ENCODE measurements at regions not wholly inside any gene's neighbourhood (a gene's known extent, or its start where the extent isn't known, plus 50 kb on each side); places are given as distances from the start of the nearest gene placed in this dataset.

DNA sequence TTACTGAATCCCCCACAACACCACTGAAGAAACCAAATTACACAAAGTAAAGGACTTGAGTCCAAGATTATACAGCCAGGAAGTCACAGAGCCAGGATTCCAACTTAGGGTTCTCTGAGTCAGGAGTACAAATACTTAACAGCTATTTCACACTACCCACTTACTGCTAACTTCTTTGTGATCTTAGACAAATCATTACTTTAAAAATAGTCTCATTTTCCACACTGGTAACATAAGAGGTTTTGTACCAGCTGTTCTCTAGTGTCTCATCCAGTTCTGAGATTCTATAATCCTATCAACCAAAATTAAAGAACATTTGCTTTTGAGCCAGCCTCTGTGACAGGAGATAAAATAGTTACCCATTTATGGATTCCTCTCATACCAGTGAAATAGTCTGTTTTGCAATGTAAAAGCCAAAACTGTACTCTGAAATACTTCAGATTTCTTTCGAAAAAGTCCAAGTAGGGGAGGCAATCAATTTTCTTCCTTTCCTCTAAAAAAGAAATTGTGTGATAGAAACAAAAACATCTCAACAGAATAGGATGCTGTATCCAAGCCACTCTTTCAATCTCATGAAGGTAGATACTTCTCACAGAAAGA, 157.6 kb downstream of the LRATD1 start:
- DNase-seq (ENCODE audit: low read depth, low spot score) (no peak), ATAC-seq (no peak)
- CTCF ChIA-PET: no interaction called here
- H3K79me2 ChIP-seq (ENCODE audit: insufficient read depth, low read length): no peaks in the 10 kb centered on the region
- no peaks in the 10 kb centered on the region for H3K27me3 ChIP-seq (ENCODE audit: insufficient read depth, low read length)
- POLR2A ChIA-PET: no interaction called here
- no peak overlapping the region for H2AFZ ChIP-seq (ENCODE audit: low read depth, low read length, poor library complexity, severe bottlenecking)
- no peak overlapping the region for H3K27ac ChIP-seq (ENCODE audit: low read depth, low read length)
- intact Hi-C loops (cut with micrococcal nuclease): no loop called here
- no peaks in the 10 kb centered on the region for H4K20me1 ChIP-seq (ENCODE audit: insufficient read depth)
- TF ChIP-seq POLR2A (IDR thresholded peaks at IDR 0.05; ENCODE audit: borderline replicate concordance, extremely low read depth, insufficient read depth, insufficient read length): no peak
- no peak for TF ChIP-seq SP1 (IDR thresholded peaks at IDR 0.05; ENCODE audit: low read depth)
- TF ChIP-seq, protein P1, sequence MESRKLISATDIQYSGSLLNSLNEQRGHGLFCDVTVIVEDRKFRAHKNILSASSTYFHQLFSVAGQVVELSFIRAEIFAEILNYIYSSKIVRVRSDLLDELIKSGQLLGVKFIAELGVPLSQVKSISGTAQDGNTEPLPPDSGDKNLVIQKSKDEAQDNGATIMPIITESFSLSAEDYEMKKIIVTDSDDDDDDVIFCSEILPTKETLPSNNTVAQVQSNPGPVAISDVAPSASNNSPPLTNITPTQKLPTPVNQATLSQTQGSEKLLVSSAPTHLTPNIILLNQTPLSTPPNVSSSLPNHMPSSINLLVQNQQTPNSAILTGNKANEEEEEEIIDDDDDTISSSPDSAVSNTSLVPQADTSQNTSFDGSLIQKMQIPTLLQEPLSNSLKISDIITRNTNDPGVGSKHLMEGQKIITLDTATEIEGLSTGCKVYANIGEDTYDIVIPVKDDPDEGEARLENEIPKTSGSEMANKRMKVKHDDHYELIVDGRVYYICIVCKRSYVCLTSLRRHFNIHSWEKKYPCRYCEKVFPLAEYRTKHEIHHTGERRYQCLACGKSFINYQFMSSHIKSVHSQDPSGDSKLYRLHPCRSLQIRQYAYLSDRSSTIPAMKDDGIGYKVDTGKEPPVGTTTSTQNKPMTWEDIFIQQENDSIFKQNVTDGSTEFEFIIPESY (IDR thresholded peaks at IDR 0.05; ENCODE audit: extremely low read depth, insufficient replicate concordance, low read length): no peak
- TF ChIP-seq, protein P2, sequence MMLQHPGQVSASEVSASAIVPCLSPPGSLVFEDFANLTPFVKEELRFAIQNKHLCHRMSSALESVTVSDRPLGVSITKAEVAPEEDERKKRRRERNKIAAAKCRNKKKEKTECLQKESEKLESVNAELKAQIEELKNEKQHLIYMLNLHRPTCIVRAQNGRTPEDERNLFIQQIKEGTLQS (IDR thresholded peaks at IDR 0.05): no peak
- H3K9me2 ChIP-seq (ENCODE audit: insufficient read depth): no peaks in the 10 kb centered on the region
- RAD21 ChIA-PET (ENCODE audit: low non-redundant PET in 1 of 2, low total read pairs in 2 of 2, uncharacterized antibody in 2 of 2, unreplicated experiment in 2 of 2): no interaction called here
- H3K36me3 ChIP-seq (ENCODE audit: control insufficient read depth in 1 of 2, insufficient read depth in 2 of 2, low read length in 2 of 2): no peaks in the 10 kb centered on the region
- BruUV-seq (replicated peaks): no TSS peak
- H3K4me2 ChIP-seq (ENCODE audit: low read length): no peak overlapping the region
- H3K4me3 ChIP-seq (replicated peaks in 1 of 2; ENCODE audit: low read depth in 1 of 2, low read length in 2 of 2): no peak overlapping the region
- no peaks in the 10 kb centered on the region for H3K4me1 ChIP-seq (ENCODE audit: control insufficient read depth in 1 of 2, insufficient read depth in 2 of 2, low read length in 2 of 2)
- no peak overlapping the region for H3K9ac ChIP-seq (ENCODE audit: low read length)
- peaks cover 0 to 14% of the 10 kb centered on the region in 2 experiments; a peak in 1 of 4 replicates for H3K9me3 ChIP-seq (ENCODE audit: control insufficient read depth in 1 of 2, insufficient read depth in 1 of 2, low read depth in 1 of 2, low read length in 2 of 2)

DNA sequence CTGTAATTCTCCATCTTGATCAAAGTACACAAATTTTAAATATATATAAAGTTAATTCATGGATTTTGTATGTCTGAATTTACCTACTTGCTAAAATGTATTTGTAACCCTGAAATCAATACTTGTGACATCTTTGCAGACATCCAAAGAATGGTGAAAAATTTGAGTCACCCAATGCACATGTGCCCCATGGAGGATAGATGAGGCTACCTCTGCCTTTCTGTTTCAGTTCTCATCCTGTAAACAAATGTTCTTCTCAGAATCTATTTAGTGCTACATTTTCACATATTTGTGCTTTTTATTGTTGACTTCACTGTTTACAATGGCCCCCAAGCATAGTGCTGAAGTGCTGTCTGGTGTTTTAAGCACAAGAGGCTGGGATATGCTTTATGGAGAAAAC, 171.5 kb downstream of the LRATD1 start:
- H2AFZ ChIP-seq (ENCODE audit: low read depth, low read length, poor library complexity, severe bottlenecking): no peak overlapping the region
- no TSS peak for BruUV-seq (replicated peaks)
- intact Hi-C loops (cut with micrococcal nuclease): no loop called here
- no peaks in the 10 kb centered on the region for H3K79me2 ChIP-seq (ENCODE audit: insufficient read depth, low read length)
- ChIA-PET RAD21 (ENCODE audit: low non-redundant PET in 1 of 2, low total read pairs in 2 of 2, uncharacterized antibody in 2 of 2, unreplicated experiment in 2 of 2) (no interaction called here), POLR2A (no interaction called here), CTCF (no interaction called here)
- H3K4me1 ChIP-seq (ENCODE audit: control insufficient read depth in 1 of 2, insufficient read depth in 2 of 2, low read length in 2 of 2): no peaks in the 10 kb centered on the region
- TF ChIP-seq EZH2 (IDR thresholded peaks at IDR 0.05) (no peak), TCF7L2 (IDR thresholded peaks at IDR 0.05; ENCODE audit: borderline replicate concordance, extremely low read depth, insufficient read depth, insufficient read length) (no peak), POLR2AphosphoS5 (IDR thresholded peaks at IDR 0.05; ENCODE audit: low read depth, low read length) (no peak), ZNF274 (IDR thresholded peaks at IDR 0.05; ENCODE audit: low read depth, low read length) (no peak), YY1 (IDR thresholded peaks at IDR 0.05; ENCODE audit: extremely low read depth, insufficient replicate concordance, low read depth, low read length) (no peak)
- TF ChIP-seq, protein P1 (IDR thresholded peaks at IDR 0.05; ENCODE audit: extremely low read depth, insufficient replicate concordance, low read length): no peak
- H3K9ac ChIP-seq (ENCODE audit: low read length): no peak overlapping the region
- no peak overlapping the region for H3K27ac ChIP-seq (ENCODE audit: low read depth, low read length)
- H4K20me1 ChIP-seq (ENCODE audit: insufficient read depth): no peaks in the 10 kb centered on the region
- H3K27me3 ChIP-seq (ENCODE audit: insufficient read depth, low read length): no peaks in the 10 kb centered on the region
- peaks cover 0 to 6% of the 10 kb centered on the region in 2 experiments; a peak in 1 of 4 replicates for H3K9me3 ChIP-seq (ENCODE audit: control insufficient read depth in 1 of 2, insufficient read depth in 1 of 2, low read depth in 1 of 2, low read length in 2 of 2)
- no peaks in the 10 kb centered on the region for H3K9me2 ChIP-seq (ENCODE audit: insufficient read depth)
- no peak for DNase-seq (ENCODE audit: low read depth, low spot score)
- no peak overlapping the region for H3K4me3 ChIP-seq (replicated peaks in 1 of 2; ENCODE audit: low read depth in 1 of 2, low read length in 2 of 2)
- no peak for ATAC-seq
- H3K36me3 ChIP-seq (ENCODE audit: control insufficient read depth in 1 of 2, insufficient read depth in 2 of 2, low read length in 2 of 2): no peaks in the 10 kb centered on the region
- no peak overlapping the region for H3K4me2 ChIP-seq (ENCODE audit: low read length)
